HFFc6 (cell line): ENCODE measurements at regions not wholly inside any gene's neighbourhood (a gene's known extent, or its start where the extent isn't known, plus 50 kb on each side); places are given as distances from the start of the nearest gene placed in this dataset.
"Not testable (repeated sequence)": the region's sequence is repeated elsewhere in the genome, so short reads cannot be mapped to it uniquely, and the experiment has no call there.

ENCODE experiments used
- DNase-seq: peaks from one replicate; pipeline ENCODE4 v3.0.0-alpha.2; 2018
- H3K27ac Mint-ChIP-seq: 2 replicates; pipeline ENCODE4 v1.8.0; 2020; ENCODE audit warnings: mild to moderate bottlenecking, mixed read lengths
- H3K27me3 Mint-ChIP-seq: 2 replicates; pipeline ENCODE4 v1.8.0; 2021; ENCODE audit warnings: mild to moderate bottlenecking, moderate library complexity, mixed read lengths; ENCODE audit not compliant: insufficient read depth
- H3K36me3 Mint-ChIP-seq: 2 replicates; pipeline ENCODE4 v1.8.0; 2021; ENCODE audit warnings: low read depth, mixed read lengths
- H3K4me1 Mint-ChIP-seq: 2 replicates; pipeline ENCODE4 v1.8.0; 2020; ENCODE audit warnings: low read depth, mixed read lengths
- H3K4me3 Mint-ChIP-seq: 2 replicates; pipeline ENCODE4 v1.8.0; 2020; ENCODE audit warnings: mild to moderate bottlenecking, moderate library complexity, mixed read lengths
- H3K9me3 Mint-ChIP-seq: 2 replicates; pipeline ENCODE4 v1.8.0; 2020; ENCODE audit warnings: mild to moderate bottlenecking, mixed read lengths
- CTCF ChIP-seq: fragments of 200-600 bp; sonication (generic); IDR thresholded peaks from 2 replicates; pipeline ENCODE4 v1.5.0; 2021; ENCODE audit warnings: antibody characterized with exemption, mild to moderate bottlenecking

- Mint-ChIP-seq H3K36me3 (no peaks in the 10 kb centered on the region), H3K4me1 (no peaks in the 10 kb centered on the region), H3K27me3 (peaks cover 5% of the 10 kb centered on the region), H3K9me3 (peaks cover 71% of the 10 kb centered on the region), H3K27ac (no peak overlapping the region), H3K4me3 (no peak overlapping the region)
- no peak for TF ChIP-seq CTCF
- no peak for DNase-seq
Observed at GRCh38 chr9:89943728-89944127, 338.9 kb downstream of the GADD45G start.

GRCh38 chr9:89945133-89945532 is 340.3 kb downstream of the GADD45G start:
- Mint-ChIP-seq H3K36me3 (no peaks in the 10 kb centered on the region), H3K27me3 (peaks cover 5% of the 10 kb centered on the region)

GRCh38 chr9:89946741-89947140 is 341.9 kb downstream of the GADD45G start:
- no peak for DNase-seq
- TF ChIP-seq CTCF, result no peak
- Mint-ChIP-seq H3K4me1 (no peaks in the 10 kb centered on the region), H3K36me3 (peaks cover 5% of the 10 kb centered on the region; the same call in 1 of the 2 replicates), H3K9me3 (peaks cover 58% of the 10 kb centered on the region), H3K4me3 (no peak overlapping the region), H3K27ac (no peak overlapping the region), H3K27me3 (peaks cover 5% of the 10 kb centered on the region)

More at GRCh38 chr9:89945133-89945532, 340.3 kb downstream of the GADD45G start:
- no peak overlapping the region for H3K27ac Mint-ChIP-seq
- DNase-seq, result no peak
- no peaks in the 10 kb centered on the region for H3K4me1 Mint-ChIP-seq
- peaks cover 63% of the 10 kb centered on the region for H3K9me3 Mint-ChIP-seq
- H3K4me3 Mint-ChIP-seq, result no peak overlapping the region
- peak; percentile 12; the same call in 1 of the 2 replicates for TF ChIP-seq CTCF

- peaks cover 7% of the 10 kb centered on the region; the same call in 1 of the 2 replicates for H3K36me3 Mint-ChIP-seq
- DNase-seq, result no peak
- no peak overlapping the region for H3K4me3 Mint-ChIP-seq
- TF ChIP-seq CTCF, result no peak
- H3K27ac Mint-ChIP-seq, result no peak overlapping the region
- H3K4me1 Mint-ChIP-seq, result no peaks in the 10 kb centered on the region
- H3K27me3 Mint-ChIP-seq, result peaks cover 3% of the 10 kb centered on the region
- peaks cover 56% of the 10 kb centered on the region for H3K9me3 Mint-ChIP-seq
Observed at GRCh38 chr9:89949111-89949510, 344.3 kb downstream of the GADD45G start.

- H3K36me3 Mint-ChIP-seq, result peaks cover 7% of the 10 kb centered on the region; the same call in 1 of the 2 replicates
- H3K4me3 Mint-ChIP-seq, result no peak overlapping the region
- no peak overlapping the region for H3K27ac Mint-ChIP-seq
- DNase-seq, result no peak
- TF ChIP-seq CTCF, result no peak
- no peaks in the 10 kb centered on the region; the same call in 1 of the 2 replicates for H3K27me3 Mint-ChIP-seq
- no peaks in the 10 kb centered on the region for H3K4me1 Mint-ChIP-seq
- H3K9me3 Mint-ChIP-seq, result peaks cover 53% of the 10 kb centered on the region
Observed at GRCh38 chr9:89951675-89952074, 346.9 kb downstream of the GADD45G start.

- Mint-ChIP-seq H3K36me3 (peaks cover 7% of the 10 kb centered on the region; the same call in 1 of the 2 replicates), H3K4me1 (no peaks in the 10 kb centered on the region), H3K27ac (no peak overlapping the region), H3K4me3 (no peak overlapping the region), H3K9me3 (peaks cover 48% of the 10 kb centered on the region), H3K27me3 (no peaks in the 10 kb centered on the region; the same call in 1 of the 2 replicates)
- no peak for TF ChIP-seq CTCF
- no peak for DNase-seq
Observed at GRCh38 chr9:89952401-89952800, 347.6 kb downstream of the GADD45G start.

- not testable (repeated sequence) for H3K27ac Mint-ChIP-seq, H3K4me1 Mint-ChIP-seq, DNase-seq
Observed at GRCh38 chr9:89953263-89953662, 348.5 kb downstream of the GADD45G start.

More at GRCh38 chr9:89953263-89953662, 348.5 kb downstream of the GADD45G start:
- not testable (repeated sequence) for H3K36me3 Mint-ChIP-seq, H3K4me3 Mint-ChIP-seq, H3K27me3 Mint-ChIP-seq
- peaks cover 46% of the 10 kb centered on the region for H3K9me3 Mint-ChIP-seq
